A549 (cell line): ENCODE measurements at regions not wholly inside any gene's neighbourhood (a gene's known extent, or its start where the extent isn't known, plus 50 kb on each side); places are given as distances from the start of the nearest gene placed in this dataset.
"Not testable (repeated sequence)": the region's sequence is repeated elsewhere in the genome, so short reads cannot be mapped to it uniquely, and the experiment has no call there.

Experiments used
- ATAC-seq, 2 experiments: fragments of 200-7000 bp in 1 of 2; fragments of >200 bp in 1 of 2; cut with Nextera tagmentation in 1 of 2; cut with Tn5 transposase in 1 of 2; 3 replicates each; pipeline versions ENCODE4 v1.8.0 to v1.9.1; 2018 to 2020; ENCODE audit warnings: mild to moderate bottlenecking in 1 of 2, moderate library complexity in 1 of 2
- CTCF ChIA-PET: fragments of 300-600 bp; sonication (Branson Sonifier 250); formaldehyde crosslinking; extraction: SDS; loops from one replicate; lab custom pipeline; 2021; ENCODE audit warnings: antibody characterized with exemption, inconsistent platforms; lab: Yijun Ruan, JAX
- POLR2A ChIA-PET: fragments of 350-600 bp; formaldehyde crosslinking; extraction: SDS; loops from one replicate; lab custom pipeline; 2021; ENCODE audit warnings: antibody characterized with exemption, inconsistent platforms; lab: Yijun Ruan, JAX
- DNase-seq, 2 experiments: peaks; one replicate each; pipeline versions ENCODE4 v3.0.0 to v3.0.0-alpha.2; 2011 to 2016; ENCODE audit warnings: low read depth in 1 of 2, low spot score in 1 of 2
- FAIRE-seq: peaks from 2 replicates; lab custom pipeline; 2011; peaks lifted over from hg19 to GRCh38; lab: Jason Lieb, UNC
- H3K27ac ChIP-seq, 2 experiments: fragments of >200 bp; sonication (Bioruptor Twin); formaldehyde crosslinking; 3 replicates each; pipeline ENCODE4 v1.5.1; 2016 to 2017
- H3K4me1 ChIP-seq: fragments of >200 bp; sonication (Bioruptor Twin); formaldehyde crosslinking; 3 replicates; pipeline ENCODE4 v1.6.1; 2016
- H3K4me2 ChIP-seq: fragments of >200 bp; sonication (Bioruptor Twin); formaldehyde crosslinking; 3 replicates; pipeline ENCODE4 v1.6.1; 2016
- H3K4me3 ChIP-seq: fragments of >200 bp; sonication (Bioruptor Twin); formaldehyde crosslinking; 3 replicates; pipeline ENCODE4 v1.5.1; 2016
- H3K9me3 ChIP-seq: fragments of >200 bp; sonication (Bioruptor Twin); formaldehyde crosslinking; 3 replicates; pipeline ENCODE4 v1.6.1; 2016
- BHLHE40 ChIP-seq: IDR thresholded peaks from 2 replicates; pipeline ENCODE4 v1.6.1; 2012; ENCODE audit warnings: low read depth, low read length, inconsistent platforms
- EHMT2 ChIP-seq: fragments of 200-600 bp; sonication (generic); IDR thresholded peaks from 2 replicates; pipeline ENCODE4 v1.6.1; 2016; ENCODE audit warnings: antibody characterized with exemption, low read depth, mild to moderate bottlenecking, moderate library complexity
- ESRRA ChIP-seq: fragments of 150-350 bp; IDR thresholded peaks from 2 replicates; pipeline ENCODE4 v1.6.1; 2014; ENCODE audit warnings: mild to moderate bottlenecking, low read length, borderline replicate concordance
- FOSB ChIP-seq: fragments of 250-450 bp; sonication (Bioruptor Pico); IDR thresholded peaks from 2 replicates; pipeline ENCODE4 v1.5.0; 2020; ENCODE audit warnings: mild to moderate bottlenecking, moderate library complexity
- FOSL2 ChIP-seq, 2 experiments: fragments of 450-650 bp in 1 of 2; fragments of >200 bp in 1 of 2; sonication (Bioruptor Twin) in 1 of 2; formaldehyde crosslinking; IDR thresholded peaks; 2 replicates each; pipeline versions ENCODE4 v1.5.0 to v1.6.1; 2016 to 2020; ENCODE audit warnings: mild to moderate bottlenecking in 1 of 2, moderate library complexity in 1 of 2
- MAFK ChIP-seq: fragments of 450-650 bp; IDR thresholded peaks from 2 replicates; pipeline ENCODE4 v1.6.1; 2014; ENCODE audit not compliant: partially characterized antibody
- NPAS2 ChIP-seq: fragments of 250-450 bp; sonication (Bioruptor Pico); IDR thresholded peaks from 2 replicates; pipeline ENCODE4 v1.8.0; 2022; ENCODE audit warnings: mild to moderate bottlenecking, moderate library complexity, borderline replicate concordance
- PHF8 ChIP-seq: fragments of 200-600 bp; sonication (generic); IDR thresholded peaks from 2 replicates; pipeline ENCODE4 v1.6.1; 2016; ENCODE audit warnings: low read depth, mild to moderate bottlenecking, antibody characterized with exemption, moderate library complexity, borderline replicate concordance
- POLR2AphosphoS2 ChIP-seq: conservative IDR thresholded peaks from 2 replicates; pipeline ENCODE4 v1.6.1; 2012; ENCODE audit warnings: low read length, improper control_type of control experiment, inconsistent platforms
- RFX5 ChIP-seq: fragments of 450-650 bp; IDR thresholded peaks from 2 replicates; pipeline ENCODE4 v1.7.1; 2014; ENCODE audit warnings: antibody characterized with exemption, mild to moderate bottlenecking, moderate library complexity
- ZNF302 ChIP-seq: fragments of 250-450 bp; sonication (Bioruptor Pico); IDR thresholded peaks from 2 replicates; pipeline ENCODE4 v1.9.0; 2021; ENCODE audit warnings: inconsistent platforms, mild to moderate bottlenecking, moderate library complexity
- WGBS: methylation state at CpG from one replicate; pipeline ENCODE4 v1.1.6; 2017; ENCODE audit errors: missing lambda C conversion rate; 5-methylcytosine and 5-hydroxymethylcytosine counted together

DNA sequence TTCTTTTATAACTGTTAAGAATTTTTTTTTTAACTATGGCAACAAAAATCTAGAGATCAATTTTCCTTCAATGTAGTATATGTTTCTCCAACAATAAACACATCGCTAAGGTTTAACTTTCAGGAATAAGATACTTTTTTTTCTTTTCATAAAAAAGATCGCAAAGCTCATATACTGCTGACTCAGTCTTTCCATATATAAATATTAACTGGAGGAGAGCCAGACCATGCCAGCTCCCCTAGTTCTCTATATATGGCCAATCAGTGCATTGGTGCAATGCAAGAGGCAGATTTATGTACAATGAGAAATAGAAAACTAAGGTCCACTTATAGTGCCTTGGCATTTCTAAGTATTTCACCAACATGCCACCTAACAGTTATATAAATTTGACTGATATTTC is 89.2 kb upstream of the GAS1 start:
- TF ChIP-seq MAFK, result peak; percentile 71
- TF ChIP-seq POLR2AphosphoS2, result no peak
- TF ChIP-seq ESRRA, result no peak
- no peak overlapping the region for H3K27ac ChIP-seq
- no peaks in the 10 kb centered on the region for H3K9me3 ChIP-seq
- CTCF ChIA-PET, result no interaction called here
- ATAC-seq (no peak), DNase-seq (no peak), FAIRE-seq (no peak)
- no peak overlapping the region for H3K4me3 ChIP-seq
- POLR2A ChIA-PET, result no interaction called here
- peaks cover 8% of the 10 kb centered on the region; the same call in 1 of the 3 replicates for H3K4me1 ChIP-seq
- 91% methylated on average over 2 of the region's 2 CpGs for WGBS
- H3K4me2 ChIP-seq, result no peak overlapping the region

- H3K4me3 ChIP-seq, result no peak overlapping the region
- DNase-seq (no peak), FAIRE-seq (no peak), ATAC-seq (no peak)
- 88% methylated on average over 1 of the region's 1 CpG for WGBS
- no peak overlapping the region for H3K4me2 ChIP-seq
- ChIA-PET CTCF (interaction anchor here (0.7 kb wide), 1 partner anchor 655 kb away, joined by 3 read pairs; no protein-coding TSS in a partner anchor), POLR2A (no interaction called here)
- H3K9me3 ChIP-seq, result no peaks in the 10 kb centered on the region
- peaks cover 8% of the 10 kb centered on the region; the same call in 1 of the 3 replicates for H3K4me1 ChIP-seq
- H3K27ac ChIP-seq, result no peak overlapping the region
- TF ChIP-seq NPAS2 (CRISPR knock-in tag), result no peak
Measured at GRCh38 chr9:87039809-87040392, 92.6 kb upstream of the GAS1 start.

- 88% methylated on average over 2 of the region's 2 CpGs for WGBS
- Histone ChIP-seq H3K27ac (no peak overlapping the region), H3K4me3 (no peak overlapping the region), H3K4me1 (peaks cover 8% of the 10 kb centered on the region; the same call in 1 of the 3 replicates), H3K4me2 (peak overlapping the region; percentile 81; the same call in 2 of the 3 replicates), H3K9me3 (no peaks in the 10 kb centered on the region)
- ATAC-seq, result no peak
- DNase-seq, result no peak
- CTCF ChIA-PET, result interaction anchor here (0.7 kb wide), 1 partner anchor 654 kb away, joined by 3 read pairs; no protein-coding TSS in a partner anchor
- FAIRE-seq, result no peak
- TF ChIP-seq RFX5, result no peak
- TF ChIP-seq PHF8, result no peak
- no peak for TF ChIP-seq EHMT2
- no peak for TF ChIP-seq FOSB
- TF ChIP-seq ZNF302, result no peak
- no peak for TF ChIP-seq BHLHE40
- no peak for TF ChIP-seq FOSL2 (IDR thresholded peaks at IDR 0.05)
- TF ChIP-seq FOSL2 (CRISPR knock-in tag; IDR thresholded peaks at IDR 0.05), result no peak
- POLR2A ChIA-PET, result no interaction called here
Measured at GRCh38 chr9:87040410-87041009, 93.2 kb upstream of the GAS1 start.

DNA sequence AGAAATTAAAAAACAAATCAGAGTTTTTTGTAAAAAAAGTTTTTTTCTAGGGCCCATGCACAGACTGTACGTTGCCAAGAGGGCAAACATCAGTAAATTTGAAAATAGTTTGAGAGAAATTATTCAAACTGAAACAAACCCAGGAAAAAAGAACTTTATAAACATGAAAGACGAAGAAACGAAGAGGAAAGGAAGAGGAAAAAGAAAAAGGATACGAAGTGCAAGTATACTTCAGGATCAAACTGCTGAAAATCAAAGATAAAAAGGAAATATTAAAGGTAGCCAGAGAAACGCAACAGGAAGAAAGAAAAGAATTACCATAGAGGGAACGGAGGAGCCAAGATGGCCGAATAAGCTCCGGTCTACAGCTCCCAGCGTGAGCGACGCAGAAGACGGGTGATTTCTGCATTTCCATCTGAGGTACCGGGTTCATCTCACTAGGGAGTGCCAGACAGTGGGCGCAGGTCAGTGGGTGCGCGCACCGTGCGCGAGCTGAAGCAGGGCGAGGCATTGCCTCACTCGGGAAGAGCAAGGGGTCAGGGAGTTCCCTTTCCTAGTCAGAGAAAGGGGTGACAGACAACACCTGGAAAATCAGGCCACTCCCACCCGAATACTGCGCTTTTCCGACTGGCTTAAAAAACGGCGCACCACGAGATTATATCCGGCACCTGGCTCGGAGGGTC is 94.4 kb upstream of the GAS1 start:
- WGBS, result under 1% methylated on average over 23 of the region's 29 CpGs
- FAIRE-seq, H3K4me1 ChIP-seq, CTCF ChIA-PET, H3K9me3 ChIP-seq, POLR2A ChIA-PET: not testable (repeated sequence)
- H3K27ac ChIP-seq, result peak overlapping the region; percentile 57 to 87
- TF ChIP-seq PHF8, result peak; percentile 13; the same call in 1 of the 2 replicates
- peak; percentile 5 to 31 for DNase-seq
- peak; percentile 68 to 73; a peak in 4 of 6 replicates for ATAC-seq
- H3K4me2 ChIP-seq, result peak overlapping the region; percentile 81
- peak overlapping the region; percentile 49 for H3K4me3 ChIP-seq

DNA sequence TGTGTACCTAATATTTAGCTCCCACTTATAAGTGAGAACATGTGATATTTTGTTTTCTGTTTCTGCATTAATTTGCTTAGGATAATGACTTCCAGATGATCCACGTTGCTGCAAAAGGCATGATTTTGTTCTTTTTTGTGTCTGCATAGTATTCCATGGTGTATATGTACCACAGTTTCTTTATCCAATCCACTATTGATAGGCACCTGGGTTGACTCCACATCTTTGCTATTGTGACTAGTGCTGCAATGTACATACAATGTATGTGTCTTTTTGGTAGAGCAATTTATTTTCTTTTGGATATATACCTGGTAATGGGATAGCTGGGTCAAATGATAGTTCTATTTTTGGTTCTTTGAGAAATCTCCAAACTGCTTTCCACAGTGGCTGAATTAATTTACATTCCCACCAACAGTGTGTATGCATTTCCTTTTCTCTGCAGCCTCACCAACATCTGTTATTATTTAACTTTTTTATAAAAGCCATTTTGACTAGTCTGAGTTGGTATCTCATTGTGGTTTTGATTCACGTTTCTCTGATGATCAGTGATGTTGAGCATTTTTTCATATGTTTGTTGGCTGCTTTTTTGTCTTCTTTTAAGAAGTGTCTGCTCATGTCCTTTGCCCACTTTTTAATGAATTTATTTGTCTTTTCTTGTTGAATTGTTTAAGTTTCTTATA is 102.8 kb upstream of the GAS1 start:
- CTCF ChIA-PET, H3K9me3 ChIP-seq, H3K27ac ChIP-seq, FAIRE-seq, H3K4me3 ChIP-seq, ATAC-seq, H3K4me1 ChIP-seq, DNase-seq, POLR2A ChIA-PET, H3K4me2 ChIP-seq: not testable (repeated sequence)
- WGBS, result 2% methylated on average over 2 of the region's 2 CpGs
